H1 (cell line): ENCODE measurements at regions not wholly inside any gene's neighbourhood (a gene's known extent, or its start where the extent isn't known, plus 50 kb on each side); places are given as distances from the start of the nearest gene placed in this dataset.

Experiments
- BACH1 ChIP-seq: IDR thresholded peaks from 2 replicates; pipeline ENCODE4 v1.6.1; 2012; ENCODE audit warnings: low read length, improper control_type of control experiment
- CHD1 ChIP-seq: IDR thresholded peaks from 2 replicates; pipeline ENCODE4 v1.6.1; 2012; ENCODE audit warnings: low read depth, low read length, improper control_type of control experiment
- CHD7 ChIP-seq: fragments of 300-600 bp; sonication (generic); IDR thresholded peaks from 2 replicates; pipeline ENCODE4 v1.7.1; 2012; ENCODE audit warnings: low read length, moderate library complexity, mild to moderate bottlenecking, inconsistent platforms; ENCODE audit not compliant: insufficient replicate concordance
- CTCF ChIP-seq, 3 experiments: IDR thresholded peaks; 1 replicate in 2 of 3; 2 replicates in 1 of 3; pipeline versions ENCODE4 v1.5.1 to v1.6.1; 2011; ENCODE audit warnings: low read length in 3 of 3, mild to moderate bottlenecking in 3 of 3, inconsistent platforms in 2 of 3, low read depth in 1 of 3, moderate library complexity in 1 of 3; ENCODE audit not compliant: insufficient read depth in 1 of 3; ENCODE audit errors: control extremely low read depth in 1 of 3
- HDAC6 ChIP-seq: IDR thresholded peaks from one replicate; pipeline ENCODE4 v1.7.1; 2012; ENCODE audit warnings: low read depth, mild to moderate bottlenecking, inconsistent platforms, low read length, moderate library complexity
- JUN ChIP-seq: IDR thresholded peaks from 2 replicates; pipeline ENCODE4 v1.6.1; 2011; ENCODE audit warnings: low read depth, mild to moderate bottlenecking, improper control_type of control experiment, low read length
- MAFK ChIP-seq: IDR thresholded peaks from 2 replicates; pipeline ENCODE4 v1.6.1; 2012; ENCODE audit warnings: low read depth, mild to moderate bottlenecking, improper control_type of control experiment, low read length

- TF ChIP-seq CHD7 (no peak), MAFK (no peak), BACH1 (no peak), CHD1 (no peak), HDAC6 (no peak), CTCF (IDR thresholded peaks at IDR 0.05; ENCODE audit: control extremely low read depth in 1 of 3, insufficient read depth in 1 of 3, low read depth in 1 of 3, low read length in 3 of 3) (no peak), JUN (no peak)
These were observed 814.7 kb downstream of the GALC start (continued) for GRCh38 chr14:87178277-87178676.
